HL-60 (cell line): ENCODE measurements at regions not wholly inside any gene's neighbourhood (a gene's known extent, or its start where the extent isn't known, plus 50 kb on each side); places are given as distances from the start of the nearest gene placed in this dataset.

Experiments used
- CTCF ChIP-seq: IDR thresholded peaks from one replicate; pipeline ENCODE4 v1.5.1; 2011; ENCODE audit warnings: low read length, control low read depth, inconsistent platforms; ENCODE audit not compliant: insufficient read depth
- GABPA ChIP-seq: IDR thresholded peaks from 2 replicates; pipeline ENCODE4 v1.6.1; 2012; ENCODE audit warnings: low read depth
- POLR2AphosphoS5 ChIP-seq: IDR thresholded peaks from 2 replicates; pipeline ENCODE4 v1.6.1; 2012; ENCODE audit warnings: low read depth
- REST ChIP-seq: IDR thresholded peaks from 2 replicates; pipeline ENCODE4 v1.6.1; 2012; ENCODE audit warnings: low read depth; ENCODE audit not compliant: insufficient replicate concordance

GRCh38 chr10:52597189-52597863 lies 175.3 kb downstream of the MBL2 start:
- TF ChIP-seq CTCF: no peak
- TF ChIP-seq POLR2AphosphoS5: no peak
- TF ChIP-seq REST: no peak
- TF ChIP-seq GABPA: no peak
